Neural progenitor cell (in vitro differentiated cells): ENCODE measurements at regions not wholly inside any gene's neighbourhood (a gene's known extent, or its start where the extent isn't known, plus 50 kb on each side); places are given as distances from the start of the nearest gene placed in this dataset.
"Not testable (repeated sequence)": the region's sequence is repeated elsewhere in the genome, so short reads cannot be mapped to it uniquely, and the experiment has no call there.

Experiments used
- DNase-seq: peaks from one replicate; pipeline ENCODE4 v3.0.0-alpha.2; 2016; ENCODE audit warnings: low spot score
- H2AFZ ChIP-seq: fragments of 200-600 bp; sonication (generic); replicated peaks from 2 replicates; pipeline ENCODE4 v1.6.1; 2016; ENCODE audit warnings: antibody characterized with exemption
- H3F3A ChIP-seq: fragments of 200-600 bp; sonication (generic); 2 replicates; pipeline ENCODE4 v1.6.1; 2016; ENCODE audit warnings: antibody characterized with exemption, low read depth
- H3K27ac ChIP-seq: fragments of 200-600 bp; sonication (generic); 2 replicates; pipeline ENCODE4 v1.5.1; 2016; ENCODE audit warnings: mild to moderate bottlenecking
- H3K27me3 ChIP-seq: fragments of 200-600 bp; sonication (generic); 2 replicates; pipeline ENCODE4 v1.6.1; 2016; ENCODE audit warnings: mild to moderate bottlenecking, moderate library complexity
- H3K36me3 ChIP-seq: fragments of 200-600 bp; sonication (generic); 2 replicates; pipeline ENCODE4 v1.5.1; 2016
- H3K4me1 ChIP-seq: fragments of 200-600 bp; sonication (generic); 2 replicates; pipeline ENCODE4 v1.6.1; 2016; ENCODE audit warnings: mixed run types
- H3K4me2 ChIP-seq: fragments of 200-600 bp; sonication (generic); 2 replicates; pipeline ENCODE4 v1.6.1; 2016
- H3K4me3 ChIP-seq: fragments of 200-600 bp; sonication (generic); 2 replicates; pipeline ENCODE4 v1.5.1; 2016
- H3K79me2 ChIP-seq: fragments of 200-600 bp; sonication (generic); 2 replicates; pipeline ENCODE4 v1.6.1; 2016; ENCODE audit warnings: low read depth
- H3K9ac ChIP-seq: fragments of 200-600 bp; sonication (generic); 2 replicates; pipeline ENCODE4 v1.6.1; 2016
- H3K9me3 ChIP-seq: fragments of 200-600 bp; sonication (generic); 2 replicates; pipeline ENCODE4 v1.5.1; 2016; ENCODE audit warnings: low read depth
- H4K20me1 ChIP-seq: fragments of 200-600 bp; sonication (generic); 2 replicates; pipeline ENCODE4 v1.6.1; 2016; ENCODE audit warnings: low read depth
- H3K27ac Mint-ChIP-seq: 3 replicates; pipeline ENCODE4 v1.8.0; 2021; ENCODE audit warnings: mixed read lengths
- H3K27me3 Mint-ChIP-seq: 2 replicates; pipeline ENCODE4 v1.8.0; 2022; ENCODE audit warnings: low read depth, mild to moderate bottlenecking, inconsistent platforms, moderate library complexity, mixed read lengths; ENCODE audit not compliant: insufficient read depth
- H3K36me3 Mint-ChIP-seq: 3 replicates; pipeline ENCODE4 v1.8.0; 2021; ENCODE audit warnings: mixed read lengths
- H3K4me1 Mint-ChIP-seq: 3 replicates; pipeline ENCODE4 v1.8.0; 2021; ENCODE audit warnings: mixed read lengths
- H3K4me3 Mint-ChIP-seq: 3 replicates; pipeline ENCODE4 v1.8.0; 2021; ENCODE audit warnings: mild to moderate bottlenecking, moderate library complexity, mixed read lengths
- H3K9me3 Mint-ChIP-seq: 3 replicates; pipeline ENCODE4 v1.8.0; 2020; ENCODE audit warnings: mixed read lengths
- CTCF ChIP-seq: fragments of 200-600 bp; sonication (generic); IDR thresholded peaks from 2 replicates; pipeline ENCODE4 v1.5.1; 2017; ENCODE audit warnings: antibody characterized with exemption, mild to moderate bottlenecking
- EZH2 ChIP-seq: fragments of 200-600 bp; sonication (generic); IDR thresholded peaks from 2 replicates; pipeline ENCODE4 v1.6.1; 2017; ENCODE audit warnings: antibody characterized with exemption, mild to moderate bottlenecking, moderate library complexity
- EZH2phosphoT487 ChIP-seq: fragments of 200-600 bp; sonication (generic); IDR thresholded peaks from 2 replicates; pipeline ENCODE4 v1.6.1; 2017; ENCODE audit warnings: antibody characterized with exemption

- Histone ChIP-seq H3K4me1 (no peaks in the 10 kb centered on the region), H3K4me2 (no peak overlapping the region), H3K36me3 (no peaks in the 10 kb centered on the region), H3K9ac (no peak overlapping the region), H3F3A (no peaks in the 10 kb centered on the region), H3K27ac (no peak overlapping the region), H4K20me1 (no peaks in the 10 kb centered on the region), H3K27me3 (no peaks in the 10 kb centered on the region), H2AFZ (no peak overlapping the region), H3K9me3 (no peaks in the 10 kb centered on the region), H3K4me3 (no peak overlapping the region), H3K79me2 (no peaks in the 10 kb centered on the region)
- Mint-ChIP-seq H3K4me3 (no peak overlapping the region), H3K27ac (no peak overlapping the region), H3K36me3 (no peaks in the 10 kb centered on the region), H3K9me3 (no peaks in the 10 kb centered on the region), H3K27me3 (no peaks in the 10 kb centered on the region), H3K4me1 (no peaks in the 10 kb centered on the region)
- TF ChIP-seq EZH2phosphoT487 (no peak), EZH2 (no peak), CTCF (no peak)
- no peak for DNase-seq
Measured at GRCh38 chr1:220966881-220967611, 87.8 kb downstream of the HLX start.

- Mint-ChIP-seq H3K9me3 (no peaks in the 10 kb centered on the region), H3K4me3 (no peak overlapping the region), H3K36me3 (no peaks in the 10 kb centered on the region), H3K27ac (no peak overlapping the region), H3K27me3 (no peaks in the 10 kb centered on the region), H3K4me1 (no peaks in the 10 kb centered on the region)
- no peak overlapping the region for H3K4me2 ChIP-seq
- no peak overlapping the region for H3K4me3 ChIP-seq
- H3K4me1 ChIP-seq: no peaks in the 10 kb centered on the region
- no peaks in the 10 kb centered on the region for H3K9me3 ChIP-seq
- no peak overlapping the region for H3K9ac ChIP-seq
- no peaks in the 10 kb centered on the region for H3K36me3 ChIP-seq
- DNase-seq: no peak
- no peak overlapping the region for H2AFZ ChIP-seq
- H3K27me3 ChIP-seq: no peaks in the 10 kb centered on the region
- H3K79me2 ChIP-seq: no peaks in the 10 kb centered on the region
- no peaks in the 10 kb centered on the region for H3F3A ChIP-seq
- no peak for TF ChIP-seq EZH2phosphoT487
- no peak for TF ChIP-seq CTCF
- no peak for TF ChIP-seq EZH2
- H3K27ac ChIP-seq: no peak overlapping the region
- no peaks in the 10 kb centered on the region for H4K20me1 ChIP-seq
Measured at GRCh38 chr1:220967911-220968310, 88.7 kb downstream of the HLX start.

GRCh38 chr1:220969281-220969680 lies 90.0 kb downstream of the HLX start:
- not testable (repeated sequence) for H3K4me3 Mint-ChIP-seq, H3K4me2 ChIP-seq

GRCh38 chr1:220970311-220970710 lies 91.1 kb downstream of the HLX start:
- no peak overlapping the region for H3K4me3 ChIP-seq
- H3K36me3 Mint-ChIP-seq: no peaks in the 10 kb centered on the region
- H3K36me3 ChIP-seq: no peaks in the 10 kb centered on the region
- no peaks in the 10 kb centered on the region for H3F3A ChIP-seq
- H3K9me3 ChIP-seq: no peaks in the 10 kb centered on the region
- H4K20me1 ChIP-seq: no peaks in the 10 kb centered on the region
- DNase-seq: no peak
- no peak overlapping the region for H3K4me3 Mint-ChIP-seq
- no peak overlapping the region for H3K27ac Mint-ChIP-seq
- no peaks in the 10 kb centered on the region for H3K9me3 Mint-ChIP-seq
- peaks cover 6% of the 10 kb centered on the region for H3K4me1 ChIP-seq
- H3K27ac ChIP-seq: no peak overlapping the region
- no peak for TF ChIP-seq EZH2
- TF ChIP-seq CTCF: no peak
- no peak for TF ChIP-seq EZH2phosphoT487
- H3K9ac ChIP-seq: no peak overlapping the region
- no peaks in the 10 kb centered on the region for H3K4me1 Mint-ChIP-seq
- no peaks in the 10 kb centered on the region for H3K79me2 ChIP-seq
- H3K27me3 Mint-ChIP-seq: no peaks in the 10 kb centered on the region
- H2AFZ ChIP-seq: no peak overlapping the region
- H3K4me2 ChIP-seq: no peak overlapping the region
- no peaks in the 10 kb centered on the region for H3K27me3 ChIP-seq

More at GRCh38 chr1:220969281-220969680, 90.0 kb downstream of the HLX start:
- not testable (repeated sequence) for H3K9me3 ChIP-seq, H3K36me3 ChIP-seq, H3K4me3 ChIP-seq, H3K27me3 Mint-ChIP-seq, H3K9ac ChIP-seq, H2AFZ ChIP-seq, H3K27ac ChIP-seq, H3K36me3 Mint-ChIP-seq, H4K20me1 ChIP-seq, H3K79me2 ChIP-seq, H3K4me1 Mint-ChIP-seq, H3K27ac Mint-ChIP-seq, H3K27me3 ChIP-seq, H3F3A ChIP-seq, H3K9me3 Mint-ChIP-seq, H3K4me1 ChIP-seq, DNase-seq
